K562 (cell line): ENCODE measurements at regions not wholly inside any gene's neighbourhood (a gene's known extent, or its start where the extent isn't known, plus 50 kb on each side); places are given as distances from the start of the nearest gene placed in this dataset.

Experiments
- ATAC-seq: fragments of 200-7000 bp; cut with Tn5 transposase; 3 replicates; pipeline ENCODE4 v1.9.1; 2020; ENCODE audit warnings: moderate library complexity
- BruUV-seq: library from RNA; stranded (reverse); fragments of 400-500 nt; replicated peaks from 2 replicates; lab custom pipeline; 2021; lab: Mats Ljungman, UMichigan
- CTCF ChIA-PET: fragments of 300-600 bp; formaldehyde crosslinking; extraction: SDS; loops from one replicate; lab custom pipeline; 2021; ENCODE audit warnings: low intra/inter-chr PET ratio; lab: Yijun Ruan, JAX
- POLR2A ChIA-PET: fragments of 300-600, 350-650 bp; sonication (Branson Sonifier 250); formaldehyde crosslinking; extraction: SDS; loops from one replicate; lab custom pipeline; 2021; ENCODE audit warnings: antibody characterized with exemption, inconsistent platforms; lab: Yijun Ruan, JAX
- DNase-seq, 4 experiments: peaks; one replicate each; pipeline versions ENCODE4 v3.0.0 to v3.0.0-alpha.2; 2011 to 2018; ENCODE audit warnings: low spot score in 3 of 4, mixed read lengths in 3 of 4; ENCODE audit errors: extremely low read depth in 1 of 4
- FAIRE-seq: peaks from 2 replicates; lab custom pipeline; 2011; peaks lifted over from hg19 to GRCh38; lab: Jason Lieb, UNC
- H2AFZ ChIP-seq: 2 replicates; pipeline ENCODE4 v1.6.0; 2011; ENCODE audit warnings: low read depth, low read length, control low read depth, inconsistent platforms
- H3K27ac ChIP-seq: fragments of 200-600 bp; 3 replicates; pipeline ENCODE4 v1.8.0; 2011; ENCODE audit warnings: low read depth, mild to moderate bottlenecking, control low read depth, inconsistent platforms, low read length, moderate library complexity, mixed read lengths; ENCODE audit errors: extremely low read depth
- H3K27me3 ChIP-seq, 2 experiments: fragments of 300-600 bp in 1 of 2; 2 replicates in 1 of 2; 3 replicates in 1 of 2; pipeline versions ENCODE4 v1.6.0 to v1.8.0; 2011; ENCODE audit warnings: inconsistent platforms in 2 of 2, low read length in 2 of 2, mild to moderate bottlenecking in 1 of 2, mixed read lengths in 1 of 2, moderate library complexity in 1 of 2; ENCODE audit not compliant: control insufficient read depth in 2 of 2, insufficient read depth in 2 of 2
- H3K36me3 ChIP-seq: fragments of 300-600 bp; 3 replicates; pipeline ENCODE4 v1.8.0; 2011; ENCODE audit warnings: mild to moderate bottlenecking, low read length, inconsistent platforms; ENCODE audit not compliant: control insufficient read depth, insufficient read depth
- H3K4me1 ChIP-seq, 2 experiments: fragments of 200-600 bp in 1 of 2; replicated peaks in 1 of 2; 2 replicates in 1 of 2; 3 replicates in 1 of 2; pipeline versions ENCODE4 v1.5.1 to v1.8.0; 2011; ENCODE audit warnings: inconsistent platforms in 2 of 2, low read length in 2 of 2, mild to moderate bottlenecking in 1 of 2, mixed read lengths in 1 of 2, moderate library complexity in 1 of 2; ENCODE audit not compliant: control insufficient read depth in 2 of 2, insufficient read depth in 2 of 2
- H3K4me2 ChIP-seq: 2 replicates; pipeline ENCODE4 v1.6.1; 2011; ENCODE audit warnings: low read length, control low read depth, inconsistent platforms, mixed read lengths; ENCODE audit not compliant: insufficient read depth
- H3K4me3 ChIP-seq: fragments of 200-600 bp; sonication (generic), shearing (Covaris generic); 2 replicates; pipeline ENCODE4 v1.5.1; 2016; ENCODE audit warnings: control low read depth, inconsistent platforms
- H3K79me2 ChIP-seq: fragments of 200-600 bp; 3 replicates; pipeline ENCODE4 v1.8.0; 2011; ENCODE audit warnings: low read length, inconsistent platforms; ENCODE audit not compliant: control insufficient read depth, insufficient read depth
- H3K9ac ChIP-seq, 2 experiments: 2 replicates each; pipeline versions ENCODE4 v1.6.0 to v1.6.1; 2011; ENCODE audit warnings: low read depth in 2 of 2, low read length in 2 of 2, control low read depth in 1 of 2, inconsistent platforms in 1 of 2, mild to moderate bottlenecking in 1 of 2, mixed read lengths in 1 of 2; ENCODE audit not compliant: insufficient read depth in 1 of 2
- H3K9me1 ChIP-seq: one replicate; pipeline ENCODE4 v1.6.0; 2011; ENCODE audit warnings: inconsistent platforms, mild to moderate bottlenecking, low read length, moderate library complexity; ENCODE audit not compliant: control insufficient read depth, insufficient read depth
- H3K9me3 ChIP-seq: replicated peaks from 2 replicates; pipeline ENCODE4 v1.5.1; 2011; ENCODE audit warnings: low read depth, low read length, inconsistent platforms; ENCODE audit not compliant: control insufficient read depth, insufficient read depth
- H4K20me1 ChIP-seq: replicated peaks from 2 replicates; pipeline ENCODE4 v1.6.1; 2011; ENCODE audit warnings: low read length, inconsistent platforms, mixed read lengths; ENCODE audit not compliant: control insufficient read depth, insufficient read depth
- BACH1 ChIP-seq: fragments of 200-800 bp; sonication (Bioruptor generic); IDR thresholded peaks from 2 replicates; pipeline ENCODE4 v1.6.1; 2016; ENCODE audit warnings: missing genetic modification characterization, missing compliant biosample characterization
- BRD4 ChIP-seq: fragments of 200-600 bp; sonication (generic); IDR thresholded peaks from 2 replicates; pipeline ENCODE4 v1.6.1; 2017; ENCODE audit warnings: inconsistent platforms
- COPS2 ChIP-seq: fragments of 450-650 bp; conservative IDR thresholded peaks from 2 replicates; pipeline ENCODE4 v1.6.1; 2016; ENCODE audit warnings: mild to moderate bottlenecking, moderate library complexity
- ELF2 ChIP-seq: fragments of 250-450 bp; sonication (Bioruptor Pico); IDR thresholded peaks from 2 replicates; pipeline ENCODE4 v1.5.0; 2021; ENCODE audit warnings: mild to moderate bottlenecking
- GTF2E2 ChIP-seq: fragments of 200-800 bp; sonication (Bioruptor generic); IDR thresholded peaks from 2 replicates; pipeline ENCODE4 v1.6.1; 2016; ENCODE audit warnings: missing genetic modification characterization, missing compliant biosample characterization
- ILF3 ChIP-seq: fragments of 450-650 bp; IDR thresholded peaks from 2 replicates; pipeline ENCODE4 v1.6.1; 2018; ENCODE audit warnings: antibody characterized with exemption, mild to moderate bottlenecking, moderate library complexity, borderline replicate concordance
- MBD2 ChIP-seq: sonication (generic); IDR thresholded peaks from 2 replicates; pipeline ENCODE4 v1.6.1; 2016; ENCODE audit warnings: low read depth, borderline replicate concordance
- MCM7 ChIP-seq, 2 experiments: fragments of 450-650 bp; IDR thresholded peaks; 2 replicates each; pipeline ENCODE4 v1.6.1; 2016 to 2018
- PYGO2 ChIP-seq: fragments of 450-650 bp; IDR thresholded peaks from 2 replicates; pipeline ENCODE4 v1.6.1; 2016; ENCODE audit warnings: mild to moderate bottlenecking, missing genetic modification characterization, moderate library complexity, missing compliant biosample characterization
- SREBF1 ChIP-seq: fragments of 150-350 bp; IDR thresholded peaks from 2 replicates; pipeline ENCODE4 v1.6.1; 2014; ENCODE audit warnings: antibody characterized with exemption, low read depth, low read length, borderline replicate concordance
- STAG1 ChIP-seq: sonication (generic); formaldehyde crosslinking; IDR thresholded peaks from 2 replicates; pipeline ENCODE4 v1.5.0; 2020; ENCODE audit warnings: missing genetic modification reagents, borderline replicate concordance
- U2AF1 ChIP-seq: fragments of 200-400 bp; formaldehyde crosslinking; optimal IDR thresholded peaks from 2 replicates; pipeline ENCODE3; 2017; ENCODE audit warnings: mild to moderate bottlenecking, low read depth, low read length, moderate library complexity
- USF1 ChIP-seq: sonication (generic); formaldehyde crosslinking; IDR thresholded peaks from 2 replicates; pipeline ENCODE4 v1.9.0; 2022; ENCODE audit warnings: mild to moderate bottlenecking, missing genetic modification reagents
- YBX1 ChIP-seq: fragments of 450-650 bp; IDR thresholded peaks from 2 replicates; pipeline ENCODE4 v1.7.1; 2016; ENCODE audit warnings: mild to moderate bottlenecking
- ZEB2 ChIP-seq: fragments of 450-650 bp; IDR thresholded peaks from 2 replicates; pipeline ENCODE4 v1.6.1; 2016
- ZNF146 ChIP-seq: IDR thresholded peaks from one replicate; pipeline ENCODE4 v1.6.1; 2018; ENCODE audit warnings: missing compliant biosample characterization; ENCODE audit not compliant: unreplicated experiment
- ZNF217 ChIP-seq: sonication (generic); formaldehyde crosslinking; IDR thresholded peaks from 2 replicates; pipeline ENCODE4 v1.8.0; 2022; ENCODE audit warnings: mild to moderate bottlenecking, missing genetic modification reagents
- ZNF655 ChIP-seq: fragments of 250-450 bp; sonication (Bioruptor Pico); IDR thresholded peaks from 2 replicates; pipeline ENCODE4 v1.5.0; 2021
- ZNF76 ChIP-seq: fragments of 250-450 bp; sonication (Bioruptor Pico); IDR thresholded peaks from 2 replicates; pipeline ENCODE4 v1.4.0; 2020; ENCODE audit warnings: mild to moderate bottlenecking, moderate library complexity, borderline replicate concordance
- in situ Hi-C: fragments of 300-500 bp; cut with MboI; formaldehyde crosslinking; loops from 4 replicates; pipeline ENCODE4 v1.15.0; 2018; ENCODE audit warnings: inconsistent platforms, mixed read lengths
- intact Hi-C: fragments of 100-400 bp; cut with micrococcal nuclease; formaldehyde crosslinking; loops from 2 replicates; pipeline ENCODE4 v1.14.2; 2022
- TF ChIP-seq, protein P1 (sequence below): fragments of 250-450 bp; sonication (Bioruptor Pico); IDR thresholded peaks from 2 replicates; pipeline ENCODE4 v1.5.0; 2022; ENCODE audit warnings: mild to moderate bottlenecking

DNA sequence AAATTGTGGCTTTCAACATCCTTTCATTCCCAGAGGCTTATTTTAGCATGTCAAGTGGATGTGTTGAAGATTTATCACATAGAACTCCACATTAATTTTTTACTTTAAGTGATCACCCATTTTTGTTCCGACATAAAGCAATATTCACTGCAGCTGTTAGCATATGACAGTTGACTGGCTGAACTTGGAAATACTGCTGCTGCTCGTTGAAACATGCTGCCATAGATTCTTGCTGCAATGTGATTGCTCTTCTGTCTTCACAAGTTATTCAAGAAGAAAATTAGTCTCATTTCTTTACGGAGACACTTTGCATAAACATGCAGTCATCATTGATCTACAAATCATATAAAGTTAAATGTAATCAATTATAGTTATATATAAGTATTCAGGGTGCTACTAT is 248.4 kb downstream of the SAMD5 start (continued):
- TF ChIP-seq U2AF1 (no peak), PYGO2 (tag) (no peak), BACH1 (tag) (no peak), SREBF1 (no peak), COPS2 (no peak), ZNF217 (CRISPR knock-in tag) (no peak)

DNA sequence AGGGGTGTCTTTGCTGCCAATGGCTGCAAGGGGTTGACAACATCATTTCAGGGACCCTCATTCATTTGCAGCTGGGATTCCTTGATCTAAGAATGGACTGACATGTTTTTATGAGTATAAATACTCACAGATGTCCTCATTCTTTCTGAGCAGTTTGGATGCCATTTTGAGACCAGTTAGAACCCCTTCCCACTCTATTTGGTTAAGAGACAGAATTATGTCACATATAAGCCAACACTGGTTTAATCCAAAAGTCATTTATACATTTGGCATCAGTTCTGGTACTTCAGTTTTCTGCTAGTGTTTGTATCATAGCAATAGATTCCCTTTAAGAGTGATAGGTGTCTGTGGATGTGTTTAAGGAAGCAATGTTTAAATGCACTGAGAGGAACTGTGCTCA is 248.8 kb downstream of the SAMD5 start:
- H3K9ac ChIP-seq: no peak overlapping the region
- TF ChIP-seq USF1 (no peak), ILF3 (no peak), ZEB2 (no peak), YBX1 (no peak), STAG1 (CRISPR knock-in tag) (no peak), ZNF655 (CRISPR knock-in tag) (no peak), ZNF146 (CRISPR knock-in tag) (no peak), MCM7 (IDR thresholded peaks at IDR 0.05) (no peak), ELF2 (no peak), MBD2 (no peak), BRD4 (no peak), GTF2E2 (tag) (no peak), ZNF76 (CRISPR knock-in tag) (no peak)
- TF ChIP-seq, protein P1, sequence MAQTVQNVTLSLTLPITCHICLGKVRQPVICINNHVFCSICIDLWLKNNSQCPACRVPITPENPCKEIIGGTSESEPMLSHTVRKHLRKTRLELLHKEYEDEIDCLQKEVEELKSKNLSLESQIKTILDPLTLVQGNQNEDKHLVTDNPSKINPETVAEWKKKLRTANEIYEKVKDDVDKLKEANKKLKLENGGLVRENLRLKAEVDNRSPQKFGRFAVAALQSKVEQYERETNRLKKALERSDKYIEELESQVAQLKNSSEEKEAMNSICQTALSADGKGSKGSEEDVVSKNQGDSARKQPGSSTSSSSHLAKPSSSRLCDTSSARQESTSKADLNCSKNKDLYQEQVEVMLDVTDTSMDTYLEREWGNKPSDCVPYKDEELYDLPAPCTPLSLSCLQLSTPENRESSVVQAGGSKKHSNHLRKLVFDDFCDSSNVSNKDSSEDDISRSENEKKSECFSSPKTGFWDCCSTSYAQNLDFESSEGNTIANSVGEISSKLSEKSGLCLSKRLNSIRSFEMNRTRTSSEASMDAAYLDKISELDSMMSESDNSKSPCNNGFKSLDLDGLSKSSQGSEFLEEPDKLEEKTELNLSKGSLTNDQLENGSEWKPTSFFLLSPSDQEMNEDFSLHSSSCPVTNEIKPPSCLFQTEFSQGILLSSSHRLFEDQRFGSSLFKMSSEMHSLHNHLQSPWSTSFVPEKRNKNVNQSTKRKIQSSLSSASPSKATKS (CRISPR knock-in tag): no peak
- BruUV-seq: no TSS peak
- DNase-seq: no peak
- H3K4me3 ChIP-seq: no peak overlapping the region
- intact Hi-C loops: no loop called here
- ChIA-PET POLR2A (no interaction called here), CTCF (no interaction called here)
- in situ Hi-C loops: no loop called here
- no peak overlapping the region for H3K27ac ChIP-seq
- H2AFZ ChIP-seq: no peak overlapping the region
- H3K36me3 ChIP-seq: no peaks in the 10 kb centered on the region
- H3K9me3 ChIP-seq: no peaks in the 10 kb centered on the region
- FAIRE-seq: no peak
- H4K20me1 ChIP-seq: no peaks in the 10 kb centered on the region
- H3K27me3 ChIP-seq: no peaks in the 10 kb centered on the region
- H3K9me1 ChIP-seq: no peaks in the 10 kb centered on the region
- no peaks in the 10 kb centered on the region for H3K4me1 ChIP-seq
- no peak overlapping the region for H3K4me2 ChIP-seq
- no peaks in the 10 kb centered on the region for H3K79me2 ChIP-seq
- ATAC-seq: no peak
